ENCODE measurements at regions not wholly inside any gene's neighbourhood (a gene's known extent, or its start where the extent isn't known, plus 50 kb on each side); places are given as distances from the start of the nearest gene placed in this dataset.

- Histone ChIP-seq H3K9me3 (no peaks in the 10 kb centered on the region), H3K27ac (no peak overlapping the region), H3K36me3 (no peaks in the 10 kb centered on the region), H3K4me3 (no peak overlapping the region), H3K4me1 (no peaks in the 10 kb centered on the region), H3K27me3 (no peaks in the 10 kb centered on the region)
- intact Hi-C loops (cut with DNase I), result no loop called here
- ATAC-seq (no peak), DNase-seq (no peak)
- TF ChIP-seq CTCF (IDR thresholded peaks at IDR 0.05), result no peak
These were observed 65.7 kb downstream of the UNC5CL start for GRCh38 chr6:40973304-40973703.

- Histone ChIP-seq H3K27ac (no peak overlapping the region), H3K4me3 (no peak overlapping the region), H3K27me3 (no peaks in the 10 kb centered on the region), H3K36me3 (no peaks in the 10 kb centered on the region), H3K9me3 (no peaks in the 10 kb centered on the region), H3K4me1 (no peaks in the 10 kb centered on the region)
- DNase-seq, result no peak
- ATAC-seq, result no peak
- no peak for TF ChIP-seq CTCF (IDR thresholded peaks at IDR 0.05)
- intact Hi-C loops (cut with DNase I), result no loop called here
These were observed 66.2 kb downstream of the UNC5CL start for GRCh38 chr6:40972814-40973213.

- ATAC-seq, result no peak
- TF ChIP-seq CTCF (IDR thresholded peaks at IDR 0.05), result no peak
These were observed 66.8 kb downstream of the UNC5CL start for GRCh38 chr6:40972190-40972589.

GRCh38 chr6:40968620-40969164, 70.3 kb downstream of the UNC5CL start:
- no peak overlapping the region for H3K27ac ChIP-seq
- H3K4me3 ChIP-seq, result no peak overlapping the region
- ATAC-seq (no peak), DNase-seq (no peak)
- intact Hi-C loops (cut with DNase I), result no loop called here
- no peaks in the 10 kb centered on the region for H3K27me3 ChIP-seq
- H3K36me3 ChIP-seq, result no peaks in the 10 kb centered on the region
- H3K4me1 ChIP-seq, result no peaks in the 10 kb centered on the region
- H3K9me3 ChIP-seq, result no peaks in the 10 kb centered on the region
- no peak for TF ChIP-seq CTCF (IDR thresholded peaks at IDR 0.05)

More at GRCh38 chr6:40972190-40972589, 66.8 kb downstream of the UNC5CL start:
- Histone ChIP-seq H3K4me3 (no peak overlapping the region), H3K4me1 (no peaks in the 10 kb centered on the region), H3K27me3 (no peaks in the 10 kb centered on the region), H3K27ac (no peak overlapping the region), H3K36me3 (no peaks in the 10 kb centered on the region), H3K9me3 (no peaks in the 10 kb centered on the region)
- intact Hi-C loops (cut with DNase I), result no loop called here
- no peak for DNase-seq

DNA sequence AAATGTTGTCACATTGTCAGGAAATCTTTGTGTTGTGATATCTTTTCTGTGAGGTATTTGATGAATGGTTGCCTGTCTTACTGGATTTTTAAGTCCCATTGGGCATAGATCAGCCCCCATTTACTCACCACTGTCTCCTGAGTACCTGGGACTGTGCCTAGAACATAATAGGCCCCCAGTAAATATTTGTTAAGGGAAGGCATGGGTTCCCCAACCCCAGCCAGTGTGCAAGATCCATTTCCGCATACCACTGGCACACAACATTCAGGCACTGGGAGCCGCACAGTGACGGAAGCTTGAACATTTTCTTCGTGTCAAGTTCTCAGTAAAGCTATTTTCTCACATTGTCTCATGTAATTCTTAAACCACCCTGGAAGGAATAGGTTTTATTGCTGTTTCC, 72.2 kb downstream of the UNC5CL start:
- ATAC-seq (no peak), DNase-seq (no peak)
- no peak for TF ChIP-seq CTCF (IDR thresholded peaks at IDR 0.05)
- no peaks in the 10 kb centered on the region for H3K4me1 ChIP-seq
- no peaks in the 10 kb centered on the region for H3K36me3 ChIP-seq
- no peaks in the 10 kb centered on the region for H3K27me3 ChIP-seq
- no peak overlapping the region for H3K4me3 ChIP-seq
- intact Hi-C loops (cut with DNase I), result no loop called here
- H3K9me3 ChIP-seq, result no peaks in the 10 kb centered on the region
- no peak overlapping the region for H3K27ac ChIP-seq

- intact Hi-C loops (cut with DNase I), result no loop called here
- no peaks in the 10 kb centered on the region for H3K27me3 ChIP-seq
- H3K4me3 ChIP-seq, result no peak overlapping the region
- ATAC-seq, result no peak
- no peak for TF ChIP-seq CTCF (IDR thresholded peaks at IDR 0.05)
- DNase-seq, result no peak
- no peaks in the 10 kb centered on the region for H3K9me3 ChIP-seq
- H3K27ac ChIP-seq, result no peak overlapping the region
- no peaks in the 10 kb centered on the region for H3K4me1 ChIP-seq
- H3K36me3 ChIP-seq, result no peaks in the 10 kb centered on the region
These were observed 74.0 kb downstream of the UNC5CL start for GRCh38 chr6:40965046-40965445.

All from upper lobe of right lung (tissue), 1 donor.